ENCODE measurements at regions not wholly inside any gene's neighbourhood (a gene's known extent, or its start where the extent isn't known, plus 50 kb on each side); places are given as distances from the start of the nearest gene placed in this dataset.

- TF ChIP-seq ZNF592 (IDR thresholded peaks at IDR 0.05) (no peak), REST (IDR thresholded peaks at IDR 0.05; ENCODE audit: low read depth, low read length) (no peak), HDGF (IDR thresholded peaks at IDR 0.05) (no peak)
These were observed 110.8 kb downstream of the MTNR1B start (continued) for GRCh38 chr11:93080146-93080759.

- Histone ChIP-seq H3K9me3 (replicated peaks; ENCODE audit: control insufficient read depth, insufficient read depth, low read length) (no peaks in the 10 kb centered on the region), H3K4me1 (ENCODE audit: control insufficient read depth, insufficient read depth, low read length) (no peaks in the 10 kb centered on the region), H3K27me3 (replicated peaks in 1 of 2; ENCODE audit: control insufficient read depth in 2 of 2, insufficient read depth in 2 of 2, low read length in 1 of 2) (no peaks in the 10 kb centered on the region; a peak in 2 of 4 replicates), H3K4me2 (ENCODE audit: control insufficient read depth, insufficient read depth) (no peak overlapping the region), H4K20me1 (ENCODE audit: control insufficient read depth, insufficient read depth) (no peaks in the 10 kb centered on the region), H3K9ac (ENCODE audit: control insufficient read depth, insufficient read depth, low read length) (no peak overlapping the region), H3K4me3 (no peak overlapping the region), H3K79me2 (ENCODE audit: control insufficient read depth, insufficient read depth, low read length) (no peaks in the 10 kb centered on the region), H2AFZ (ENCODE audit: control insufficient read depth, low read depth, low read length) (no peak overlapping the region), H3K27ac (ENCODE audit: control insufficient read depth, insufficient read depth) (no peak overlapping the region), H3K36me3 (ENCODE audit: control insufficient read depth in 2 of 2, insufficient read depth in 2 of 2, low read length in 1 of 2) (no peaks in the 10 kb centered on the region)
- BruUV-seq (replicated peaks), result no TSS peak
- POLR2A ChIA-PET, result interaction anchor here (0.5 kb wide), 1 partner anchor 461 kb away, joined by 3 read pairs; the partner anchor contains the start of gene SMCO4
- no peak for FAIRE-seq
- TF ChIP-seq CEBPB (IDR thresholded peaks at IDR 0.05; ENCODE audit: borderline replicate concordance in 1 of 2, low read depth in 2 of 2, low read length in 2 of 2), result no peak
- no peak for TF ChIP-seq HDAC6 (IDR thresholded peaks at IDR 0.05; ENCODE audit: unreplicated experiment)
- no peak for TF ChIP-seq TBL1XR1 (IDR thresholded peaks at IDR 0.05; ENCODE audit: low read depth, low read length)
- no peak for TF ChIP-seq FOXM1 (IDR thresholded peaks at IDR 0.05; ENCODE audit: low read depth, low read length)
- TF ChIP-seq PKNOX1 (IDR thresholded peaks at IDR 0.05), result no peak
- TF ChIP-seq HCFC1 (IDR thresholded peaks at IDR 0.05; ENCODE audit: low read length), result no peak
- no peak for TF ChIP-seq TARDBP (IDR thresholded peaks at IDR 0.05; ENCODE audit: borderline replicate concordance)
- no peak for TF ChIP-seq NFYA (IDR thresholded peaks at IDR 0.05; ENCODE audit: borderline replicate concordance, low read depth, low read length)
- no peak for TF ChIP-seq BACH1 (IDR thresholded peaks at IDR 0.05; ENCODE audit: borderline replicate concordance)
- no peak for TF ChIP-seq MYB (IDR thresholded peaks at IDR 0.05; ENCODE audit: borderline replicate concordance, low read depth, low read length)
- TF ChIP-seq CREM (IDR thresholded peaks at IDR 0.05; ENCODE audit: low read depth), result no peak
- TF ChIP-seq TCF7 (IDR thresholded peaks at IDR 0.05; ENCODE audit: borderline replicate concordance), result no peak
- TF ChIP-seq ZSCAN29 (IDR thresholded peaks at IDR 0.05), result no peak
- intact Hi-C loops (cut with micrococcal nuclease; ENCODE audit: unreplicated experiment), result no loop called here
- RAD21 ChIA-PET (ENCODE audit: unreplicated experiment), result no interaction called here
- in situ Hi-C loops (cut with MboI), result no loop called here
- no peak for ATAC-seq
- SMC1A ChIA-PET (ENCODE audit: uncharacterized antibody, unreplicated experiment), result interaction anchor here (0.5 kb wide), 1 partner anchor 221 kb away, joined by 3 read pairs; no protein-coding TSS in a partner anchor
- CTCF ChIA-PET, result no interaction called here
- DNase-seq (ENCODE audit: low read depth, low spot score), result no peak
- 6% methylated on average over 1 of the region's 1 CpG for WGBS (ENCODE audit: insufficient coverage, insufficient replicate concordance, low lambda C conversion rate, missing lambda C conversion rate)
These were observed 112.2 kb downstream of the MTNR1B start for GRCh38 chr11:93081694-93082093.

Data from GM12878 (cell line).